Glutamatergic neuron (in vitro differentiated cells): ENCODE measurements at regions not wholly inside any gene's neighbourhood (a gene's known extent, or its start where the extent isn't known, plus 50 kb on each side); places are given as distances from the start of the nearest gene placed in this dataset.
"Not testable (repeated sequence)": the region's sequence is repeated elsewhere in the genome, so short reads cannot be mapped to it uniquely, and the experiment has no call there.

ENCODE experiments used
- DNase-seq: peaks from one replicate; pipeline ENCODE4 v3.0.0; 2022
- H3K27ac Mint-ChIP-seq: one replicate; pipeline ENCODE4 v1.8.0; 2020; ENCODE audit warnings: mild to moderate bottlenecking, mixed read lengths, inconsistent platforms; ENCODE audit not compliant: unreplicated experiment
- H3K27me3 Mint-ChIP-seq: one replicate; pipeline ENCODE4 v1.8.0; 2020; ENCODE audit warnings: mild to moderate bottlenecking, moderate library complexity, mixed read lengths, inconsistent platforms; ENCODE audit not compliant: unreplicated experiment
- H3K36me3 Mint-ChIP-seq: one replicate; pipeline ENCODE4 v1.8.0; 2020; ENCODE audit warnings: mild to moderate bottlenecking, mixed read lengths, inconsistent platforms; ENCODE audit not compliant: unreplicated experiment
- H3K4me1 Mint-ChIP-seq: one replicate; pipeline ENCODE4 v1.8.0; 2020; ENCODE audit warnings: mild to moderate bottlenecking, low read depth, mixed read lengths, inconsistent platforms; ENCODE audit not compliant: unreplicated experiment
- H3K4me3 Mint-ChIP-seq: one replicate; pipeline ENCODE4 v1.8.0; 2020; ENCODE audit warnings: mild to moderate bottlenecking, mixed read lengths, inconsistent platforms; ENCODE audit not compliant: unreplicated experiment
- H3K9me3 Mint-ChIP-seq: one replicate; pipeline ENCODE4 v1.8.0; 2020; ENCODE audit warnings: mild to moderate bottlenecking, moderate library complexity, mixed read lengths, inconsistent platforms; ENCODE audit not compliant: unreplicated experiment
- CTCF ChIP-seq: fragments of 200-600 bp; sonication (generic); IDR thresholded peaks from one replicate; pipeline ENCODE4 v1.5.0; 2021; ENCODE audit not compliant: partially characterized antibody, unreplicated experiment

GRCh38 chr2:83972128-83972527 lies 487.0 kb downstream of the SUCLG1 start:
- no peak for DNase-seq
- Mint-ChIP-seq H3K4me1 (no peaks in the 10 kb centered on the region), H3K27me3 (peaks cover 1% of the 10 kb centered on the region), H3K4me3 (no peak overlapping the region), H3K9me3 (peaks cover 3% of the 10 kb centered on the region), H3K36me3 (peaks cover 4% of the 10 kb centered on the region), H3K27ac (no peak overlapping the region)
- TF ChIP-seq CTCF = no peak

GRCh38 chr2:83971547-83971946 lies 487.5 kb downstream of the SUCLG1 start:
- Mint-ChIP-seq H3K9me3 (peaks cover 4% of the 10 kb centered on the region), H3K27ac (no peak overlapping the region), H3K4me3 (no peak overlapping the region), H3K36me3 (peaks cover 4% of the 10 kb centered on the region), H3K4me1 (no peaks in the 10 kb centered on the region), H3K27me3 (peaks cover 1% of the 10 kb centered on the region)
- no peak for TF ChIP-seq CTCF
- DNase-seq = no peak

- no peak for TF ChIP-seq CTCF
- H3K36me3 Mint-ChIP-seq = no peaks in the 10 kb centered on the region
- H3K9me3 Mint-ChIP-seq = peaks cover 3% of the 10 kb centered on the region
- peaks cover 1% of the 10 kb centered on the region for H3K27me3 Mint-ChIP-seq
- no peak overlapping the region for H3K4me3 Mint-ChIP-seq
- DNase-seq = no peak
- no peak overlapping the region for H3K27ac Mint-ChIP-seq
- no peaks in the 10 kb centered on the region for H3K4me1 Mint-ChIP-seq
Observed at GRCh38 chr2:83970217-83970929, 488.7 kb downstream of the SUCLG1 start.

- Mint-ChIP-seq H3K36me3 (no peaks in the 10 kb centered on the region), H3K9me3 (peaks cover 3% of the 10 kb centered on the region), H3K4me3 (no peak overlapping the region), H3K27me3 (peaks cover 1% of the 10 kb centered on the region), H3K27ac (no peak overlapping the region), H3K4me1 (no peaks in the 10 kb centered on the region)
- TF ChIP-seq CTCF = no peak
- no peak for DNase-seq
Observed at GRCh38 chr2:83969085-83969484, 490.0 kb downstream of the SUCLG1 start.

- H3K27ac Mint-ChIP-seq = no peak overlapping the region
- no peak for DNase-seq
- no peaks in the 10 kb centered on the region for H3K36me3 Mint-ChIP-seq
- peaks cover 1% of the 10 kb centered on the region for H3K27me3 Mint-ChIP-seq
- peaks cover 3% of the 10 kb centered on the region for H3K9me3 Mint-ChIP-seq
- H3K4me3 Mint-ChIP-seq = no peak overlapping the region
- H3K4me1 Mint-ChIP-seq = no peaks in the 10 kb centered on the region
- TF ChIP-seq CTCF = no peak
Observed at GRCh38 chr2:83967854-83968253, 491.2 kb downstream of the SUCLG1 start.

GRCh38 chr2:83966946-83967345 lies 492.1 kb downstream of the SUCLG1 start:
- not testable (repeated sequence) for DNase-seq, H3K4me1 Mint-ChIP-seq, H3K27ac Mint-ChIP-seq, H3K4me3 Mint-ChIP-seq, H3K9me3 Mint-ChIP-seq, H3K36me3 Mint-ChIP-seq, H3K27me3 Mint-ChIP-seq
